Endometrium (tissue), 2 donors: ENCODE measurements at regions not wholly inside any gene's neighbourhood (a gene's known extent, or its start where the extent isn't known, plus 50 kb on each side); places are given as distances from the start of the nearest gene placed in this dataset.

Experiments used
- FAIRE-seq: peaks from 2 replicates; lab custom pipeline; 2012; peaks lifted over from hg19 to GRCh38; lab: Jason Lieb, UNC
- donor health status: control.
- donor health status: control.

DNA sequence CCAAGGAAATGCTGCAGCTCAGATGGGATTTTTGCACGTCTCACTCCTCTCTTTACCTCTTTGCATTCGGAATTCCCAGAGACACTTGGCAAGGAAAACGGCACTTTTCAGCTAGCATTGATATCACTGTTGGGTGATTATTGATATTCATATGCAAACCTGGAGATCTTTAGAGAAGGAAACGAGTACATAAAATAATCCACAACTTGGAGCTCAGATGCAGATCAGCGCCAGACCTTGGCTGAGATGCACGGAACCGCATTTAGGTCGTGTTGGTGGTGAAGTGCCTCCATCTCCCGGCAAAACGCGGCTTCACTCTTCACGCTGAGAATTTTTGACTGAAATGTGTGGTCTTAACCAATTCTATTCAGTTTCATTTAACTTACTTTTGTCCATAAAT lies 77.2 kb upstream of the ARHGEF7 start:
- no peak for FAIRE-seq

DNA sequence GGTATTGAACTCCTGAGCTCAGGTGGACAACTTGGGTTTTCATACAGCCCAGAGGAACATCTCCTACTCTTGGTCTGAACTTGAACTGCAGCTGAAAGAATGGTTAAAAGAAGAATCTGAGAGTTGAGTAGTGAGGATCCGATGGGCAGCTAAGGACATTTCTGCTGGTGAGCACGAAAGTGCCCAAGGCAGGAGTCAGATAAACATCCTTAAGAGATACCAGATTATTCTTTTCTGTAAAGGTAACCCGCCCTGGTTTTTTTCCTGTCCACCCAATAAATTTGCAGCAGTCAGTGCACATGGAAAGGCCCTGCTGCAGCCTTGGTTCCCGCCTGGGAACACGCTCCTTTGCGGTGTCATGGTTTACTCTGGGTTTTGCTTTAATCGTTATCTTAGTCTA lies 78.4 kb upstream of the ARHGEF7 start:
- FAIRE-seq = no peak

DNA sequence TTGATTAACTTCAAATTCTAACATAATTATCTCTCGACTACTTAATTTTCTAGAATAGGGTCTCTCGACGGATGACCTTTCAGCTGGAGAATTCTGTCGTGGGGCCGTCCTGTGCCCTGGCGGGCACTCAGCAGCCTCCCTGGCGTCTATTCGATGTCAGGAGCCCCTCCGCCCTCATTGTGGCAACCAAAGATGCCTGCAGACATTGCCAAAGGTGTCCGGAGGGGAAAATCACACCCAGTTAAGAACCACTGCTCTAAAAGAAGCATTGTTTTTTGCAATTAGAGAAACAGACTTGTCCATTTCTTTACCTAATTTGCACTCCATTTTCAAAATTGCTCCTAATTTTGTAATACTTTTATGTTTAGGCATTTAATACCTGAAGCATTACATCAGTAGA lies 79.2 kb upstream of the ARHGEF7 start:
- FAIRE-seq = no peak

DNA sequence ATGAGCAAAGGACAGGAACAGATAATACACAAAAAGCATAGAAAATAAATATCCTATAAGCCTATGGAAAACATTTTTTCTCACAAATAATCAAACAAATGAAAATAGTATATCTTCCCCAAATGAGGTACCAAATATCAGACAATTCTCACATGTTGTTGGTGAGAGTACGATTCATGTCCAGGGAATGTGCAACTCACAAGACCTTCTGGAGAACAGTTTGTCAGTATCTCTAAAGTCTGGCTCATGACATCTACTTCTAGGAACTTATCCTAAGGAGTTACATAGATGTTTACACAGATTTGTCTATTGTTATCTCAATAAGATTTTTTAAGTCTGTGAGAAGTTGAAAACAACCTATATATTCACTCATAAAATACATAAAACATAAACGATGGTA lies 80.3 kb upstream of the ARHGEF7 start:
- FAIRE-seq = peak; percentile 29

DNA sequence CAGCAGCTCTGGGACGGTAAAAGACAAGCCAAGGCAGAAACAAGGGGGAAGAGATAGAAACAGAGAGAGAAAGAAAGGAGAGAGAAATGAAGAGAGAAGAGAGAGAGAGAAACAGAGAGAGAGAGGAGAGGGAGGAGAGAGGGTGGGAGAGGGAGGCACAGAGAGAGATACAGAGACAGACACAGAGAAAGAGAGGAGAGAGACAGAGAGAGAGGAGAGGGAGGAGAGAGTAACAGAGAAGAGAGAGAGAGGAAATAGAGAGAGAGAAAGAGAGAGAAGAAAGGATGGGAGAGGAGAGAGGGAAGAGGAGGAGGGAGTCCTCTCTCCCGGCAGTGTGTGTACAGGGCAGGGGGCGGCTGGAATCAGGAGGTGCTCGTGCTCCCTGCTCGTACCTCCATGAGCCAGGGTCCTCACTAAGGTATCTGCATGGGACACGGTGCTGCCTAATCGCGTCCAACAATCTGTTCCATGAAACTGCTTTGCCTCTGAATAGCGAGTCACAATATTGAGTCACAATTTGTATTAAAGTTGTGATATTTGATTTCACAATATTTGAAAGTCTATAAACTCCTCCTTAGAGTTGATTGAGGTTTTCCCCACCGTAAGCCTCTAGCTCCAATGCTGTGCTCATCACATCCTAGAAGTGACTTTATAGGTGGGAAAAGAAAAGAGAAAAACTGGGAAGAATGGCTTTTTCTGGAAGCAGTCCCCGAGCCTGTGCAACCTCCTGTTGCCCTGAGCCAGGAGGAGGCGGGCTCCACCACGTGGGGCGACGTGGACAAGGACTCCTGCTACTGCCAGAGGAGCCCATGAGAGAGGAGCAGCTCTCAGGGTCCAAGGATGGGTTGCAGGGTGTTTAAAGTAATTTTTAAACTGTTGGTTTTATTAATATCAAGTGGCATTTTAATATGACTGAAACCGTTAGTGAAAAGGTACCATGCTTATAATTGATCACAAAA lies 81.7 kb upstream of the ARHGEF7 start:
- FAIRE-seq = no peak

DNA sequence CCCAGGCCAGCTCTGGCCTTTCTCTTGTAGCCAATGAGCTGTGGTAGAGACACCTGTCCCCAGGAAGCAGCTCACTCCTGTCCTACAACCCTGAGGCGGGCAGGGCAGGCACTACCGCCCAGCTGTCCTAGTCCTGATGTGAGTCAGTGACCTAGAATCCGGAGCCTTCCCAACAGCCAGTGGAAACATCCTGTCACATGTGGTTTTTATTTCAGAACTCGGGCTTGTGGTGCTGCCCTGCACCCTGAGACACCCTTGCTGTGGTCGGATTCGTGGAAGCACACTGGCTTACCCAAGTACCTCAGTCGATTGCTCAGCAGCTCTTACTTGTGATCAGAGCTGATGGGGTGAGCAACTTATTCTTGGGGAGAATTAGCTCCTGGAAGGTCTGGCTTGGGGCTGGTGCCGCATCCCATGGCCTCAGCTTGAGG lies 83.6 kb upstream of the ARHGEF7 start:
- no peak for FAIRE-seq

DNA sequence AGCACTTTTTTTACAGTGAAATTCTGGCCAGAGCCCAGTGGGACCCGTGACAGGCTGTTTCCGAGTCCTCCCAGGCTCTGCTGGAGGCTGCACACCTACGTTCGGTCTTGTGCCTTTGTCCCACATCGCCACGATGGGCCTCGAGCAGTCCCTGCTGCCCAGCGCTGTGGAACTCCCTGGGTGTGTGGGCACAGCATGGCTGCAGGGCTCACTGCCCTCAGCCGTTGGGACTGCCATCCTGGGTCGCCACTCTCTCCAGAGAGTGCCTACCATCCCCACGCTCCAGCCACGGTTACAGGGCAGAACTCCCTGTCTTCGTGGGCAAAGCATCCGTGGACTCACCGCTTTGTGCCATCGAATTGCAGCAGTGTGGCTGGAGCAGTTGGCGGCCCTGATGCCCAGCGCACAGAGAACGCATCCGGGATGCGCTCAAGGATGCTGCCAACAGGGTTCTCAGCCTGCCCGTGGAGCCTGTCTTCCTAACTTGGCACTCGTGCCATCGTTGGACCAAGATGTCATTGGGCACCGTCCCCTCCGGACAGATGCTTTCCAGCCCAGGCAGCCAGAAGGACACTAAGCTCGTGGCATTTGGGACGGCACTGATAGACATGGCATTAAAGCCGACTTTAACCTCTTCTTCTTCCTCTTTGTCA lies 85.0 kb upstream of the ARHGEF7 start:
- FAIRE-seq = no peak

DNA sequence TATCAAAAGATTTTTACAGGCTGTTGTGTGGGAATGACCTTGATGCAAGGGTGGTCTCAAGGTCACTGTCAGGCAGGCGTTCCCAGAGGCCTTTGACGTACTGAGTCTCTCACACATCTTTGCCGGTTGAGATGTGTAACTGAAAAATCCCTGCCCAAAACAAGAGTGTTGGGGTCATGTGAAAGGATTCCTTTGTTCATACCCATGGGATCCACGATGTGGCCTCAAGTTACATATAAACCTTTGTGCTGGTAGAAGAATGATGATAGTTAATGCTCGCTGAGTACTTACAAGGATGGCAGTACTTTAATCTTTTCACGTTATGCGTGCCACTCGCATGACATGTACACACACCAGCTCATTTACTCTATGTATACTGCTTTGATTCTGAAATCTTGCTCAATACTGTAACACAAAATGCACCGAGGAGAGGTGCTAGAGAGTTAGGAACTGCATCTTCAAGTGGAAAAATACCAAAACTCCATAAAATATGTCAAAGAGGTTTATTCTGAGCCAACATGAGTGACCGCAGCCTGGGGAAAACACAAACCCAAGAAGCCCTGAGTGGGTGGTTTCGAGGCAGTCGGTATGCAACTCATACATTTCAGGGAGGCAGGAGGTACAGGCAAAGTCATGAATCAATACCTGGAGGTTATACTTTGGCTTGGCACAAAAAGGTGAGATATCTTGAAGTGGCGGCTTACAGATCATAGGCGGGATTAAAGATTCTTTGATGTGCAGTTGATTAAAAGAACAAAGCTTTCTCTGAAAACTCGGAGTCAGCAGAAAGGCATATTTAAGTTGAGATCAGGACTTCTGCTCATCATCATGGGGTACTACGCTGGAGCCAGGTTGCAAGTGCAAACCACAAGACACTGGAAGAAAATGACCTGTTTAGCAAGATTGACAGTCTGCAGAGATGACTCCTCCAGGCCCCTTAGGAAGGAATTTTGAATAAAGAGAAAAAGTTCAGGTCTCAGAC lies 87.4 kb upstream of the ARHGEF7 start:
- FAIRE-seq = no peak

DNA sequence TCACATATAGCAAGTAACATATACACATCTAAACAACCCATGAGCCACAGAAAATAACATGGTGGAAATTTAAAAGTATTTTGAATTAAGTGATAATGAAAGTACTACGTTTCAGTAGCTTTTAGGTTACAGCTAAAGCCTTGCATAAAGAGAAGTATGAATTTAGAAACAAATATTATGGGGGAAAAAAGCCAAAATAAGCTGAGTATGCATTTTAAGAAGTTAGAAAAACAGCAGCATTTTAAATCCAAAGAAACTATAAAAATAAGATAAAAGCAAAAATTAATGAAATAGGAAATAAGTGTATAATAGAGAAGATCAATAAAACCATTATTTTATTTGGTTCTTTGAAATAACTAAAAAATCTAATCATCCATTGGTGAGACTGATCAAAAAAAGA lies 89.8 kb upstream of the ARHGEF7 start:
- FAIRE-seq = no peak

DNA sequence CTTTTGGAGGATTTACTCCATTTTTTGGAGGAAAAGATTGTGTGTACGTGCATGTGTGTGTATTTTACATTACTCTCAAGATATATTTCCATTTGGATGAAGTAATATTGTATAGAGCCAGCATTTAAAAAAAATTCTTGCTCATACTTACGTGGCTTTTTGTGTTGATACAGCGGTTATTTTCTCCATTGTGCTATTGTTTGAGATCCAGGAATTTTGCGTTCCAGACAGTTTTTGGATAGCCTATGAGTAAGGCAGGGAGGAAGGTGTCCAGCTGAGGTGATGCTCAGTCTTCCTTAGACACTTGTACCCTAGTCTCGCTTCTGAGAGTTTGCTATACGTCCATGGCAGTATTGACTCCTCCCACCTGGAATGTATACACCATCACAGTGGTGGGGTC lies 92.2 kb upstream of the ARHGEF7 start:
- no peak for FAIRE-seq

DNA sequence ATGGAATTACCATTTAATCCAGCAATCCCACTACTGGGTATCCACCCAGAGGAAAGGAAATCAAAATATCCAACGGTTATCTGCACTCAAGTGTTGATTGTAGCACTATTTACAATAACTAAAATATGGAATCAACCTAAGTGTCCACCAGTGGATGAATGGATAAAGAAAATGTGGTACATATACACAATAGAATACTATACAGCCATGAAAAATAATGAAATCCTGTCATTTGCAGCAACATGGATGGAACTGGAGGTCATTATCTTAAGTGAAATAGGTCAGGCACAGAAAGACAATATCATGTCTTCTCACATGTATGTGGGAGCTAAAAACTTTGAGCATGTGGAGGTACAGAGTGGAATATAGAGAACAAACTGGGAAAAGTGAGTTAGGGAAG lies 92.9 kb upstream of the ARHGEF7 start:
- no peak for FAIRE-seq

DNA sequence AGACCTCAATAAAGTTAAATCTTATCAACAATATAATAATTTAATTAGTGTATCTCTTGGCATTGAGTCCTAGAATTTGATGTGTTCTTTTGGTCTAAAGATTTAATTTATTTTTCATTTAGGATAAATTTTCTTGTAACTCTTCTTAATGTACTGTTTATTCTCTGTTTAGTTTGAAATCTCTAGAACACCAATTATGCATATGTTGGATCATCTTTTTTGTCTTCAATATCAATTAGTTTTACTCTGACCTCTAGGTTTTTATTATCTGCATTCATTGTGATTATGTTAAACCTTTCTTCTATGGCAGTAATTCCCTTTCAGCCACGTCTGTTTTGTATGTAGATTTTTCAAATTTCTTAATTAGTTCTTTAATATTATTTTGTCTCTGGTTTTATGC lies 93.8 kb upstream of the ARHGEF7 start:
- no peak for FAIRE-seq

DNA sequence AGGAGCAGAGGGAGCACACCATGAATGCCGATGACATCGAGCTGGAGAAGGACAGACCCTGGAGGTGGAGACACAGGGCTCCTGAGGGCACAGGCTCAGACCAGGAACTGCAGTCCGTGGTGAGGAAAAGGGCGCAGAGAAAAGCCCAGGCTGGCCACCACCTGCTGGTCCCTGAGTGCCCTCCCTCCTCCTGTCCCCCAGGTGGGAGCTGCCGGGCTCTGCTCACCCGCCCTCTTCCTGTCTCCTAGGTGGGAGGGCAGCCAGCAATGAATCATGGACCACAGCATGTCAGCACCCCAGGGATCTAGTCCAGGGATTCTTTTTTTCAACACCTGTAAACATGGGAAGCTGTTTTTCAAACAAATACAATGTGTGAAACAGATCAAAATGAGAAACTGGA lies 94.6 kb upstream of the ARHGEF7 start:
- no peak for FAIRE-seq

DNA sequence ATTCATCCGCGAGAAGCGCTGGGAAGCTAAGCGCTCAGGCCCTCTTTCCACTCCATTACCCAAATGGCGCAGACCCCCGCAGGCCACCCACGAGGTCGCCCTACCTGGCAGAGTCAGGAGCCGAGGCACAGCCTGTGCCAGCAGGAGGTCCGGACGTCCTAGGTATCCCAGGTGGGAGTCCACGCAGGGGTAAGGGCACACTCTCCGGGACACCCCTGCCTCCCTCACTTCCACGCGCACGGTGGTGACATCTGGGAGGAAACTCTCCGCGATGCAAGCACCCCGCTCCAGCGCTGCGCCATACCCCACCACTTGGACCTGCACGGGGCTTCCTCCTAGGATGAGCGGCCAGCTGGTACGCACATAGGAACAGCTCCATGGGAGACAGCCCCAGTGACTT lies 95.1 kb upstream of the ARHGEF7 start:
- FAIRE-seq = no peak

DNA sequence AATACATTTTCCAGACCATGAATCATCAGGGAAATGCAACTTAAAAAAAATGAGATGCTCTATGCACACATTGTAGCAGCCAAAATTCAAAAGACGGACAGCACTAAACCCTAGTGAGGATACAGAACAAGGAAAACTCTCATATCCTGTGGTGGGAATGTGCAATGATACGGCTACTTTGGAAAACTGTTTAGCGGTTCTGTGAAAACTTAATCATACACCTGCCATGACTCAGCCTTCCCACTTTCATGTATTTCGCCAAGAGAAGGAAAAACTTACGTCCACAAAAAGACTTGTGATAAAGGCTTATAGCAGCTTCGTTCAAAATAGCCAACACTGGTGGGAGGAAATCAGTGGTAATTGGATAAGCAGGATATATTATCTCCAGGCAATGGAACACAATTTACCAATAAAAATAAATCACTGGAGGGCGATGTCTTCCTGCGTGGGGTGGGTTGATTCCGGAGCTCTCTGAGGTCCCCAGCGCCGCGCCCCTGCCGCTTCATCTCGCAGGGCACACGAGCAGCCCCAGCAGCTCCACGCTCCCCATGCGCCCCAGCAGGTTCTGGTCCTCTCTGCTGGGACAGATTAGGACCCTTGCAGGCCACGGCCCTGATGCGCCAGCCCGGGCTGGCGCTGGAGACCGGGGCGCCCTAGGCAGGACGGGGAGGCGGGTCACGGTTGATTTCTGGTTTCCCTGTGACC lies 97.2 kb upstream of the ARHGEF7 start:
- FAIRE-seq = no peak

DNA sequence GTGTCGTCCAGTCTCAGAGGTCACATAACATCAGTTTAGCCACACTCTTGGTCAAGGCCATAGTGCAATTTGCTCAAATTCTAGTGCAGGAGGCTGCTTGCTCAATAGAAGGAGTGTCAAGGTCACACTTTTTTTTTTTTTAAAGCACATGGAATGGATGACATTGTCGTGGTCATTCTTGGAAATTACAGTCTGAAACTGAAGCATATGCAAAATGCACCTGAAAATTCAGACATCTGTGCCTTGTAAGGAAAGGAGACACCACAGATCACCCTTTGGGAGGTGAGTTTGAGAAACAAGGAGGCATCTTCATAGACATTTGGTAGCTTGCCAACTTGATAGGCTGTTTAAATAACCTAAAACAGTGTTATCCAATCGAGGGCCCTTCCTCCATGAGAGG lies 98.3 kb upstream of the ANKRD10 start:
- FAIRE-seq = no peak

DNA sequence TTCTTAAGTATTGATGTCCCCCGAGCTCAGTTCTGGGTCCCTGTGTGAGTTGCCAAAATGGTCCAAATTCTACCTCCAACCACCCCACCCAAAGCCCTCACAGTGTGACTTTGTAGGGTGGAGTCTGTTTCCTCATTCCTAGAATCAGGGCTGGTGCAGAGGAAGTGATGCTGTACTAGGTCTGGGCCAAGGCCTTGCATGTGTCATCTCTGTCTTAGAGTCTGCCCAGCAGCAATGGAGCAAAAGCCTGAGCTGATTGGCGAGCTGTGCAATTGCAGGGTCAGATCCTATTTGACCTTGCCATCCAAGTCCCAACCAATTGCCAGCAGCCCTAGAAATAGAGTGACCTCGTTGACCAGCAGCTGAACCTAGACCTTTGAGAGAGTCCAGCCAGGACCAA lies 97.0 kb upstream of the ANKRD10 start:
- no peak for FAIRE-seq

DNA sequence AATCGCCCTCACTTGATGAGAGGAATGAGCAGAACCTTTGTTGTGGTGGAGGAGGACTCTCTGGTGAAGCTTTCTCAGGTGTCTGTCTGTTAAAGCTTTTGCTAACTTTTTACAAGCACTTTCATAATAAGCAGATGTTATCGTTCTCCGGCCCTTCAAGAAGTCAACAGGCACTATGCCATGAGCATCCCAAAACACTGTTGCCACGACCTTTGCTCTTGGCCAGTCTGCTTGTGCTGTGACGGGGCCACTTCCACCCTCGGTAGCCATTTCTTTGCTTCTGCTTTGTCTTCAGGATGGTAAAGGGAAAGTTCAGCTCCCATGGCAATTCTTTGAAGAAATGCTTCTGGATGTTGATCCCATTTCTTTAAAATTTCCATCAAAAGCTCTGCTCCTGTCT lies 93.5 kb upstream of the ANKRD10 start:
- no peak for FAIRE-seq

DNA sequence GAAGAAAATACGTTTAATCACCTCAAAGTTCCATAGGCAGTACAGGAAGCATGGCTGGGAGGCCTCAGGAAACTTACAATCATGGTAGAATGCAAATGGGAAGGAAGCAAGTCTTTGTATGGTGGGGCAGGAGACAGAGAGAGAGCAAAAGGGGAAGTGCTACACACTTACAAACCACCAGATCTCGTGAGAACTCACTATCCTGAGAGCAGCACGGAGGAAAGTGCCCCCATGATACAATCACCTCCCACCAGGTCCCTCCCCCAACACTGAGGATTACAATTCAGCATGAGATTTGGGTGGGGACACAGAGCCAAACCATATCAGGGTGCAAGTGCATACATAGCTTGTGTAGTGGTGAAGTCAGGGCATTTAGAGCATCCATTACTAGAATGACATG lies 92.3 kb upstream of the ANKRD10 start:
- FAIRE-seq = no peak

DNA sequence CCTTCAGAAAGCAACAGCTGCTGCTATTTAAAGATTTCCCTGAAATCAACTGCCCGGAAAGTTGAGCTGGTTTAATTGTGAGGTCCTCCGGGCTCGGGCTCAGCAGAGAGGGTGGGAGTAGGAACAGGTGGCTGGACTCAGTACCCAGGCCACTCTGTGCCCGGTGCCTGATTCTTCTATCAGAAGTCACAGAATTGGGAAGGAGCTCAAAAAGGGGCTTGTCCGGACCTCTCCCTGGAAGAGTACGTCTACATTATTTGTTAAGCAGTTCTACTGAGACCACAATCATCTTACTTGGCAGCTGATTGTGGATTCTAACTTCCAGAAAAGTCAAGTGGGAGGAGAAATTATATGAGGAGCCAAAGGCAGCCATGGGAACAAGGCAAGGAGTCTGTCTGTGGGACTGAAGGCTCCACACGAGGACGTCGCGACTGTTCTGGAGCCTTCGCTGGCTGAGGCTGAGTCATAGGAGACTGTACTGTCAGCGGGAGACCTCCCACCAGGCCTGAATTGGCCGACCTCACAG lies 91.7 kb upstream of the ANKRD10 start:
- FAIRE-seq = peak; percentile 33

DNA sequence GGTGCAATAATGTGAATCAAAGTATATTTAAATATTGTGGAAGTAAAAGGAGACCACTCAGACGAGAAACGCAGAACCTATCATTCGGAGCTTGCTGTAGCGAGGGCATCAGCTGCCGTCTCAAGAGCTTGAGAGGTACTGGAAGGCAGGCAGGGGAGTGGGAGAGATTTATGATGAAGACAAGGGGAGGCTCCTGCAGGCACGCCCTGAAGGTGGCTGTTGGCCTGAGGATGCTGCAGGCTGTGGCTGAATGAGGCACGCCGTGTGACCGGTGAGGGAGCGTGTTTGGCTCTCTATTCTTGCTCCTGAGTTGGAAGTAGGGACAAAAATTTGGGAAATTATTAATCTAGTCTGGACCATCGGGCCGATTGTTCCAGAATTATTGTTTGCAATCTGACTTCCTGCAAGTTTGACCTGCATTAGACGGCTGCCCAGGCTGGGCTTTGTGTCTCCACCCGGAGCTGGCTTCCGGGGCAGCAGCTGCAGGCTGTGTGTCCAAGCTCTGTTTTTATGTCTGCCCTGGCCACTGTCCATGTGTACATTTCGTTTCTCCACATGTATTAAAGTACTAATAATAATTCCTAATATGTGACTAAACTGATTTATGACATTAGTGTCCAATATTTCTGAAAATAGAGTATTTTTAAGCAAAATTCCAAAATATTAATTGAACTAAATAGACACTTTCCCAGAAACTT lies 91.1 kb upstream of the ANKRD10 start:
- FAIRE-seq = peak; percentile 83
